NOMO-1 treated with DMSO at 0.1 percent for 48 hours (cell line): ENCODE measurements at regions not wholly inside any gene's neighbourhood (a gene's known extent, or its start where the extent isn't known, plus 50 kb on each side); places are given as distances from the start of the nearest gene placed in this dataset.

Source experiments
- DNase-seq: peaks from one replicate; lab custom pipeline; 2025; ENCODE audit not compliant: unreplicated experiment; lab: John Stamatoyannopoulos, UW

GRCh38 chr11:43602670-43603069 is 77.9 kb upstream of the HSD17B12 start:
- DNase-seq = no peak

GRCh38 chr11:43614214-43614613 is 66.3 kb upstream of the HSD17B12 start:
- DNase-seq = no peak

GRCh38 chr11:43619863-43620505 is 60.6 kb upstream of the HSD17B12 start:
- no peak for DNase-seq

GRCh38 chr11:43626798-43627197 is 53.7 kb upstream of the HSD17B12 start:
- no peak for DNase-seq
